ENCODE measurements at regions not wholly inside any gene's neighbourhood (a gene's known extent, or its start where the extent isn't known, plus 50 kb on each side); places are given as distances from the start of the nearest gene placed in this dataset.

DNA sequence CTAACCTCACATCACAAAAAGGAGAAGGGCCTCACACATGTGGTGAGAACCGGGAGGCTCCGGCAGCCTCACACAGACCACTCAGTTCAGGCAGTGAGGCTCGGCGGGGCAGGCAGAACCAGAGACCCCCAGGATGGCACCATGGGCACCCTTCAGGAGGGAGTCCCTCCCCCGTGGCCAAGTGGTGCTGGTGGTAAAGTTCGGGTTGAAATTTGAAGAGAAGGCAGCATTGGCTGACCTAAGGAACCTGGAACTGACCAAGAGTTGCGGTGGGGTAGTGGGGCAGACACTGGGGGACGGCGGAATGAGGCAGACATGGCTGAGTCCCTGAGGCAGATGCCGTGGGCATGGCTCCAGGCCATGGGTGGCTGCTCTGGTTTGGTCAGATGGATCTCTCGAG lies 239.3 kb upstream of the MYT1L start:
- TF ChIP-seq, protein P1, sequence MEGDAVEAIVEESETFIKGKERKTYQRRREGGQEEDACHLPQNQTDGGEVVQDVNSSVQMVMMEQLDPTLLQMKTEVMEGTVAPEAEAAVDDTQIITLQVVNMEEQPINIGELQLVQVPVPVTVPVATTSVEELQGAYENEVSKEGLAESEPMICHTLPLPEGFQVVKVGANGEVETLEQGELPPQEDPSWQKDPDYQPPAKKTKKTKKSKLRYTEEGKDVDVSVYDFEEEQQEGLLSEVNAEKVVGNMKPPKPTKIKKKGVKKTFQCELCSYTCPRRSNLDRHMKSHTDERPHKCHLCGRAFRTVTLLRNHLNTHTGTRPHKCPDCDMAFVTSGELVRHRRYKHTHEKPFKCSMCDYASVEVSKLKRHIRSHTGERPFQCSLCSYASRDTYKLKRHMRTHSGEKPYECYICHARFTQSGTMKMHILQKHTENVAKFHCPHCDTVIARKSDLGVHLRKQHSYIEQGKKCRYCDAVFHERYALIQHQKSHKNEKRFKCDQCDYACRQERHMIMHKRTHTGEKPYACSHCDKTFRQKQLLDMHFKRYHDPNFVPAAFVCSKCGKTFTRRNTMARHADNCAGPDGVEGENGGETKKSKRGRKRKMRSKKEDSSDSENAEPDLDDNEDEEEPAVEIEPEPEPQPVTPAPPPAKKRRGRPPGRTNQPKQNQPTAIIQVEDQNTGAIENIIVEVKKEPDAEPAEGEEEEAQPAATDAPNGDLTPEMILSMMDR (IDR thresholded peaks at IDR 0.05; ENCODE audit: low read length): no peak
- no peak for TF ChIP-seq EZH2 (IDR thresholded peaks at IDR 0.05; ENCODE audit: borderline replicate concordance, low read length)
